K562 (cell line): ENCODE measurements at regions not wholly inside any gene's neighbourhood (a gene's known extent, or its start where the extent isn't known, plus 50 kb on each side); places are given as distances from the start of the nearest gene placed in this dataset.

Source experiments
- GTF2B ChIP-seq: IDR thresholded peaks from 2 replicates; pipeline ENCODE4 v1.6.1; 2011; ENCODE audit not compliant: insufficient read length; ENCODE audit errors: extremely low read depth
- ZNF3 ChIP-seq: fragments of 250-450 bp; sonication (Bioruptor Pico); IDR thresholded peaks from 2 replicates; pipeline ENCODE4 v1.5.0; 2021; ENCODE audit warnings: mild to moderate bottlenecking, moderate library complexity
- TF ChIP-seq, protein P1 (sequence below), 2 experiments: fragments of 450-650 bp; formaldehyde crosslinking in 1 of 2; IDR thresholded peaks; 2 replicates each; pipeline versions ENCODE4 v1.4.0 to v1.6.1; 2014 to 2020; ENCODE audit warnings: mild to moderate bottlenecking in 2 of 2, borderline replicate concordance in 1 of 2, low read depth in 1 of 2

DNA sequence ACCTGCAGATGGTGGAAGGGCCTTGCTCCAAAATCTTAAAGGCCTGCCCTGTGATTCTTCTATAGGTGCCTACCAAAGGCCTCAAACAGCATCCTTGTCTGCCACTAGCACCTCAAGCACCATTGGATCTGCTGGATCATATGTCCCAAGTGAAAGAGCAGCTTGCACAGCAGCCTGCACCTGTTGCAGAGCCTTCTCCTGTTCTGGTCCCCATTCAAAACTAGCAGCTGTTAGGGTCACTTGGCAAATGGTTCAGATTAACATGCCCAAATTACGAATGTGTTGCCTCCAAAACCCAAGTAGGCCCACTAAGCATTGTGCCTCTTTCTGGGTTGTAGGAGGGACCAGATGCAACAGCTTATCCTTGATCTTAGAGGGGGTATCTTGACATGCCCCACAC is 99.6 kb upstream of the F13A1 start (continued):
- TF ChIP-seq, protein P1, sequence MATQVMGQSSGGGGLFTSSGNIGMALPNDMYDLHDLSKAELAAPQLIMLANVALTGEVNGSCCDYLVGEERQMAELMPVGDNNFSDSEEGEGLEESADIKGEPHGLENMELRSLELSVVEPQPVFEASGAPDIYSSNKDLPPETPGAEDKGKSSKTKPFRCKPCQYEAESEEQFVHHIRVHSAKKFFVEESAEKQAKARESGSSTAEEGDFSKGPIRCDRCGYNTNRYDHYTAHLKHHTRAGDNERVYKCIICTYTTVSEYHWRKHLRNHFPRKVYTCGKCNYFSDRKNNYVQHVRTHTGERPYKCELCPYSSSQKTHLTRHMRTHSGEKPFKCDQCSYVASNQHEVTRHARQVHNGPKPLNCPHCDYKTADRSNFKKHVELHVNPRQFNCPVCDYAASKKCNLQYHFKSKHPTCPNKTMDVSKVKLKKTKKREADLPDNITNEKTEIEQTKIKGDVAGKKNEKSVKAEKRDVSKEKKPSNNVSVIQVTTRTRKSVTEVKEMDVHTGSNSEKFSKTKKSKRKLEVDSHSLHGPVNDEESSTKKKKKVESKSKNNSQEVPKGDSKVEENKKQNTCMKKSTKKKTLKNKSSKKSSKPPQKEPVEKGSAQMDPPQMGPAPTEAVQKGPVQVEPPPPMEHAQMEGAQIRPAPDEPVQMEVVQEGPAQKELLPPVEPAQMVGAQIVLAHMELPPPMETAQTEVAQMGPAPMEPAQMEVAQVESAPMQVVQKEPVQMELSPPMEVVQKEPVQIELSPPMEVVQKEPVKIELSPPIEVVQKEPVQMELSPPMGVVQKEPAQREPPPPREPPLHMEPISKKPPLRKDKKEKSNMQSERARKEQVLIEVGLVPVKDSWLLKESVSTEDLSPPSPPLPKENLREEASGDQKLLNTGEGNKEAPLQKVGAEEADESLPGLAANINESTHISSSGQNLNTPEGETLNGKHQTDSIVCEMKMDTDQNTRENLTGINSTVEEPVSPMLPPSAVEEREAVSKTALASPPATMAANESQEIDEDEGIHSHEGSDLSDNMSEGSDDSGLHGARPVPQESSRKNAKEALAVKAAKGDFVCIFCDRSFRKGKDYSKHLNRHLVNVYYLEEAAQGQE (IDR thresholded peaks at IDR 0.05; ENCODE audit: borderline replicate concordance), result no peak
- TF ChIP-seq, protein P1 (CRISPR knock-in tag; IDR thresholded peaks at IDR 0.05; ENCODE audit: low read depth), result no peak
- TF ChIP-seq GTF2B (no peak), ZNF3 (CRISPR knock-in tag) (no peak)
- TF ChIP-seq, all 486 proteins: peak for 0
